K562 (cell line): ENCODE measurements at regions not wholly inside any gene's neighbourhood (a gene's known extent, or its start where the extent isn't known, plus 50 kb on each side); places are given as distances from the start of the nearest gene placed in this dataset.
A peak's percentile ranks its signal among the peaks of the same experiment; 100 is the strongest.
"Not testable (repeated sequence)": the region's sequence is repeated elsewhere in the genome, so short reads cannot be mapped to it uniquely, and the experiment has no call there.

Experiments
- ATAC-seq: fragments of 200-7000 bp; cut with Tn5 transposase; 3 replicates; pipeline ENCODE4 v1.9.1; 2020; ENCODE audit warnings: moderate library complexity
- BruUV-seq: library from RNA; stranded (reverse); fragments of 400-500 nt; replicated peaks from 2 replicates; lab custom pipeline; 2021; lab: Mats Ljungman, UMichigan
- CTCF ChIA-PET: fragments of 300-600 bp; formaldehyde crosslinking; extraction: SDS; loops from one replicate; lab custom pipeline; 2021; ENCODE audit warnings: low intra/inter-chr PET ratio; lab: Yijun Ruan, JAX
- POLR2A ChIA-PET: fragments of 300-600, 350-650 bp; sonication (Branson Sonifier 250); formaldehyde crosslinking; extraction: SDS; loops from one replicate; lab custom pipeline; 2021; ENCODE audit warnings: antibody characterized with exemption, inconsistent platforms; lab: Yijun Ruan, JAX
- DNase-seq, 4 experiments: peaks; one replicate each; pipeline versions ENCODE4 v3.0.0 to v3.0.0-alpha.2; 2011 to 2018; ENCODE audit warnings: low spot score in 3 of 4, mixed read lengths in 3 of 4; ENCODE audit errors: extremely low read depth in 1 of 4
- FAIRE-seq: peaks from 2 replicates; lab custom pipeline; 2011; peaks lifted over from hg19 to GRCh38; lab: Jason Lieb, UNC
- H2AFZ ChIP-seq: 2 replicates; pipeline ENCODE4 v1.6.0; 2011; ENCODE audit warnings: low read depth, low read length, control low read depth, inconsistent platforms
- H3K27ac ChIP-seq: fragments of 200-600 bp; 3 replicates; pipeline ENCODE4 v1.8.0; 2011; ENCODE audit warnings: low read depth, mild to moderate bottlenecking, control low read depth, inconsistent platforms, low read length, moderate library complexity, mixed read lengths; ENCODE audit errors: extremely low read depth
- H3K27me3 ChIP-seq, 2 experiments: fragments of 300-600 bp in 1 of 2; 2 replicates in 1 of 2; 3 replicates in 1 of 2; pipeline versions ENCODE4 v1.6.0 to v1.8.0; 2011; ENCODE audit warnings: inconsistent platforms in 2 of 2, low read length in 2 of 2, mild to moderate bottlenecking in 1 of 2, mixed read lengths in 1 of 2, moderate library complexity in 1 of 2; ENCODE audit not compliant: control insufficient read depth in 2 of 2, insufficient read depth in 2 of 2
- H3K36me3 ChIP-seq: fragments of 300-600 bp; 3 replicates; pipeline ENCODE4 v1.8.0; 2011; ENCODE audit warnings: mild to moderate bottlenecking, low read length, inconsistent platforms; ENCODE audit not compliant: control insufficient read depth, insufficient read depth
- H3K4me1 ChIP-seq, 2 experiments: fragments of 200-600 bp in 1 of 2; replicated peaks in 1 of 2; 2 replicates in 1 of 2; 3 replicates in 1 of 2; pipeline versions ENCODE4 v1.5.1 to v1.8.0; 2011; ENCODE audit warnings: inconsistent platforms in 2 of 2, low read length in 2 of 2, mild to moderate bottlenecking in 1 of 2, mixed read lengths in 1 of 2, moderate library complexity in 1 of 2; ENCODE audit not compliant: control insufficient read depth in 2 of 2, insufficient read depth in 2 of 2
- H3K4me2 ChIP-seq: 2 replicates; pipeline ENCODE4 v1.6.1; 2011; ENCODE audit warnings: low read length, control low read depth, inconsistent platforms, mixed read lengths; ENCODE audit not compliant: insufficient read depth
- H3K4me3 ChIP-seq: fragments of 200-600 bp; sonication (generic), shearing (Covaris generic); 2 replicates; pipeline ENCODE4 v1.5.1; 2016; ENCODE audit warnings: control low read depth, inconsistent platforms
- H3K79me2 ChIP-seq: fragments of 200-600 bp; 3 replicates; pipeline ENCODE4 v1.8.0; 2011; ENCODE audit warnings: low read length, inconsistent platforms; ENCODE audit not compliant: control insufficient read depth, insufficient read depth
- H3K9ac ChIP-seq, 2 experiments: 2 replicates each; pipeline versions ENCODE4 v1.6.0 to v1.6.1; 2011; ENCODE audit warnings: low read depth in 2 of 2, low read length in 2 of 2, control low read depth in 1 of 2, inconsistent platforms in 1 of 2, mild to moderate bottlenecking in 1 of 2, mixed read lengths in 1 of 2; ENCODE audit not compliant: insufficient read depth in 1 of 2
- H3K9me1 ChIP-seq: one replicate; pipeline ENCODE4 v1.6.0; 2011; ENCODE audit warnings: inconsistent platforms, mild to moderate bottlenecking, low read length, moderate library complexity; ENCODE audit not compliant: control insufficient read depth, insufficient read depth
- H3K9me3 ChIP-seq: replicated peaks from 2 replicates; pipeline ENCODE4 v1.5.1; 2011; ENCODE audit warnings: low read depth, low read length, inconsistent platforms; ENCODE audit not compliant: control insufficient read depth, insufficient read depth
- H4K20me1 ChIP-seq: replicated peaks from 2 replicates; pipeline ENCODE4 v1.6.1; 2011; ENCODE audit warnings: low read length, inconsistent platforms, mixed read lengths; ENCODE audit not compliant: control insufficient read depth, insufficient read depth
- TRIM28 ChIP-seq: fragments of 450-650 bp; IDR thresholded peaks from 2 replicates; pipeline ENCODE4 v1.6.1; 2017
- ZBTB1 ChIP-seq: sonication (generic); formaldehyde crosslinking; IDR thresholded peaks from 2 replicates; pipeline ENCODE4 v1.8.1; 2023; ENCODE audit warnings: missing genetic modification reagents, low read depth, mild to moderate bottlenecking, borderline replicate concordance
- in situ Hi-C: fragments of 300-500 bp; cut with MboI; formaldehyde crosslinking; loops from 4 replicates; pipeline ENCODE4 v1.15.0; 2018; ENCODE audit warnings: inconsistent platforms, mixed read lengths
- intact Hi-C: fragments of 100-400 bp; cut with micrococcal nuclease; formaldehyde crosslinking; loops from 2 replicates; pipeline ENCODE4 v1.14.2; 2022
- TF ChIP-seq, protein P1 (sequence below): fragments of 450-650 bp; conservative IDR thresholded peaks from 2 replicates; pipeline ENCODE4 v1.6.1; 2016; ENCODE audit warnings: missing genetic modification characterization, low read depth, mild to moderate bottlenecking, missing compliant biosample characterization, moderate library complexity
- TF ChIP-seq, protein P2 (sequence below): sonication (generic); formaldehyde crosslinking; IDR thresholded peaks from 2 replicates; pipeline ENCODE4 v1.8.0; 2022; ENCODE audit warnings: mild to moderate bottlenecking, missing genetic modification reagents, borderline replicate concordance
- TF ChIP-seq, protein P3 (sequence below): IDR thresholded peaks from 2 replicates; pipeline ENCODE4 v1.6.1; 2012; ENCODE audit warnings: low read depth, low read length, improper control_type of control experiment, borderline replicate concordance

DNA sequence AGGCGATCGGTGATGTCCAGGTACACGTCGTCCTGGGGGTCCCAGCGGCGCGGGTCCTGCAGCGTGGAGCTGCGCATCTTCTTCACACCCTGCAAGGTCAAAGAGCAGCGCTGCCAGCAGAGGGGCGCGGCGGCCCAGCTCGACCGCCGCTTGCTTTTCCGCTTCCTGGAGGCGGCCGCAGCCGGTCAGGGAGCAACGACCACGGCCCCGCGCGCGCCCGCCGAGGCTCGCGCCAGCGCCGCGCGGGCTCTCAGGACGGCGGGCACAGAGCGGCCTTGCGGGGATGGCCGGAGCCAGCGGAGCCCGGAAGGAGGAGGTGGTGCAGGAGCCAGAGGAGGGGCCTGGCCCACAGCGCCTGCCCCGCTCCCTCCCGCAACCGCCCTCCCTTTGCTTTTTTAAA, 76.4 kb upstream of the CDC14C start (continued):
- TF ChIP-seq, protein P1, sequence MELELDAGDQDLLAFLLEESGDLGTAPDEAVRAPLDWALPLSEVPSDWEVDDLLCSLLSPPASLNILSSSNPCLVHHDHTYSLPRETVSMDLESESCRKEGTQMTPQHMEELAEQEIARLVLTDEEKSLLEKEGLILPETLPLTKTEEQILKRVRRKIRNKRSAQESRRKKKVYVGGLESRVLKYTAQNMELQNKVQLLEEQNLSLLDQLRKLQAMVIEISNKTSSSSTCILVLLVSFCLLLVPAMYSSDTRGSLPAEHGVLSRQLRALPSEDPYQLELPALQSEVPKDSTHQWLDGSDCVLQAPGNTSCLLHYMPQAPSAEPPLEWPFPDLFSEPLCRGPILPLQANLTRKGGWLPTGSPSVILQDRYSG = no peak
- TF ChIP-seq, protein P2, sequence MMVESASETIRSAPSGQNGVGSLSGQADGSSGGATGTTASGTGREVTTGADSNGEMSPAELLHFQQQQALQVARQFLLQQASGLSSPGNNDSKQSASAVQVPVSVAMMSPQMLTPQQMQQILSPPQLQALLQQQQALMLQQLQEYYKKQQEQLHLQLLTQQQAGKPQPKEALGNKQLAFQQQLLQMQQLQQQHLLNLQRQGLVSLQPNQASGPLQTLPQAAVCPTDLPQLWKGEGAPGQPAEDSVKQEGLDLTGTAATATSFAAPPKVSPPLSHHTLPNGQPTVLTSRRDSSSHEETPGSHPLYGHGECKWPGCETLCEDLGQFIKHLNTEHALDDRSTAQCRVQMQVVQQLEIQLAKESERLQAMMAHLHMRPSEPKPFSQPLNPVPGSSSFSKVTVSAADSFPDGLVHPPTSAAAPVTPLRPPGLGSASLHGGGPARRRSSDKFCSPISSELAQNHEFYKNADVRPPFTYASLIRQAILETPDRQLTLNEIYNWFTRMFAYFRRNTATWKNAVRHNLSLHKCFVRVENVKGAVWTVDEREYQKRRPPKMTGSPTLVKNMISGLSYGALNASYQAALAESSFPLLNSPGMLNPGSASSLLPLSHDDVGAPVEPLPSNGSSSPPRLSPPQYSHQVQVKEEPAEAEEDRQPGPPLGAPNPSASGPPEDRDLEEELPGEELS (CRISPR knock-in tag) = no peak
- TF ChIP-seq ZBTB1 = no peak
- TF ChIP-seq, protein P3, sequence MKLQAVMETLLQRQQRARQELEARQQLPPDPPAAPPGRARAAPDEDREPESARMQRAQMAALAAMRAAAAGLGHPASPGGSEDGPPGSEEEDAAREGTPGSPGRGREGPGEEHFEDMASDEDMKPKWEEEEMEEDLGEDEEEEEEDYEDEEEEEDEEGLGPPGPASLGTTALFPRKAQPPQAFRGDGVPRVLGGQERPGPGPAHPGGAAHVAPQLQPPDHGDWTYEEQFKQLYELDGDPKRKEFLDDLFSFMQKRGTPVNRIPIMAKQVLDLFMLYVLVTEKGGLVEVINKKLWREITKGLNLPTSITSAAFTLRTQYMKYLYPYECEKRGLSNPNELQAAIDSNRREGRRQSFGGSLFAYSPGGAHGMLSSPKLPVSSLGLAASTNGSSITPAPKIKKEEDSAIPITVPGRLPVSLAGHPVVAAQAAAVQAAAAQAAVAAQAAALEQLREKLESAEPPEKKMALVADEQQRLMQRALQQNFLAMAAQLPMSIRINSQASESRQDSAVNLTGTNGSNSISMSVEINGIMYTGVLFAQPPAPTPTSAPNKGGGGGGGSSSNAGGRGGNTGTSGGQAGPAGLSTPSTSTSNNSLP = no peak

DNA sequence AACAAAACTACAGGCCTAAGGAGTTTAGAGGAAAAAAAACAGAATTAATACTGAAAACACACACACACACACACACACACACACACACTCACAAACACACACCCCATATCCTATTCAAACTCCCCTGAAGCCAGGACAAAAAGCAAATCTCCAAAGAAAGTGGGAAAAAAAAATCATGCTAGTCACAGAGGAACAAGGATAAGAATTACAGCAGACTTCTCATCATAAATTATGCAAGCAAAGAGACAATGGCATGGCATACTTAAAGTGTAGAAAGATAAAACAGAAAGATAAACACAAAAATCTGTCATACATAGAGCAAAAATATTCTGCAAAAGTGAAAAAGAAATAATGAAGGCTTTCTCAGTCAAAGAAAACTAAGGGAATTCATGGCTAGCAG, 63.9 kb upstream of the CDC14C start:
- H3K4me2 ChIP-seq, H3K9me3 ChIP-seq, ATAC-seq, H3K9me1 ChIP-seq, DNase-seq: not testable (repeated sequence)
- TF ChIP-seq TRIM28 = 0 out of 2 replicates have a peak, but pooled peaks have one; percentile 27
- TF ChIP-seq, all 486 proteins: peak for 1; not testable (repeated sequence) for 485
- intact Hi-C loops, H2AFZ ChIP-seq, H3K36me3 ChIP-seq, in situ Hi-C loops, H3K4me1 ChIP-seq, H3K79me2 ChIP-seq, POLR2A ChIA-PET, BruUV-seq, H4K20me1 ChIP-seq, H3K9ac ChIP-seq, CTCF ChIA-PET, H3K27me3 ChIP-seq, H3K27ac ChIP-seq, H3K4me3 ChIP-seq: not testable (repeated sequence)
- FAIRE-seq = peak; percentile 6
